ENCODE measurements at regions not wholly inside any gene's neighbourhood (a gene's known extent, or its start where the extent isn't known, plus 50 kb on each side); places are given as distances from the start of the nearest gene placed in this dataset.

DNA sequence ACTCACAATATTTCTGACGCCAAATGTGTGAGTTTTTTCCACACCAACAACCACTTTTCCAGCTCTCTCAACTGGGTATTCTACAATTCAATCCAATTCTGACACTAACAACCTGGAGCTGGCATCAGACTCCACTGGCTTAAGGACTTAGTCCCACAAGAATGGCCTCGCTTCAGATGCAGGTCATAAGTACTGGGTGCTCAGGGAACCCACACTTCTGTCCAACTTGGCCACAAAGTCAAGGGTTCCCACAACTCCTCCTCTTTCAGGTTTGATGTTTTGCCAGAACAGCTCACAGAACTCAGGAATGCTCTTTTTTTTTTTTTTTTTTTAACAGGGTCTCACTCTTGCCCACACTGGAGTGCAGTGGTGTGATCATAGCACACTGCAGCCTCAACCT is 56.1 kb upstream of the TMC5 start:
- Histone ChIP-seq H3K27me3 (ENCODE audit: low read depth) (no peaks in the 10 kb centered on the region), H3K4me3 (no peak overlapping the region), H3K36me3 (replicated peaks) (no peaks in the 10 kb centered on the region), H3K4me1 (no peaks in the 10 kb centered on the region), H3K9me3 (no peaks in the 10 kb centered on the region)
- in situ Hi-C loops (cut with MboI; ENCODE audit: low sequenced_read_pairs): no loop called here
- DNase-seq (ENCODE audit: low spot score in 2 of 2): no peak

DNA sequence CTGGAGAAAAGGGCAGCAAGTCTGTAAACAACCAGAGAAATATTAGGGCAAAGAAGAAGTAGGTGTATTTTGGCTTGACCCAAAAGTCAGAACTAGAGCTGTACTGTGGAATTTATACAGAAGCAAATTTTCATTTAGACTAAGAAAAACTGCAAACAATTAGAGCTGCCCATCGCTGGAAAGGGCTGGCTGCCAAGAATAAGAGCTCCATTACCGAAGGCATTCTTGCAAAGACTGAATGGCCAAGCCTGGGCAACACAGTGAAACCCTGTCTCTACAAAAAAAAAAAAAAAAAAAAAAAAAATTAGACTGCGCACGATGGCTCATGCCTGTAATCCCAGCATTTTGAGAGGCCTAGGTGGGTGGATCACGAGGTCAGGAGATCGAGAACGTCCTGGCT is 53.9 kb upstream of the TMC5 start:
- no peaks in the 10 kb centered on the region for H3K9me3 ChIP-seq
- H3K36me3 ChIP-seq (replicated peaks): no peaks in the 10 kb centered on the region
- H3K4me1 ChIP-seq: no peaks in the 10 kb centered on the region
- no peak overlapping the region for H3K4me3 ChIP-seq
- no peaks in the 10 kb centered on the region for H3K27me3 ChIP-seq (ENCODE audit: low read depth)
- DNase-seq (ENCODE audit: low spot score in 2 of 2): no peak
- in situ Hi-C loops (cut with MboI; ENCODE audit: low sequenced_read_pairs): no loop called here

DNA sequence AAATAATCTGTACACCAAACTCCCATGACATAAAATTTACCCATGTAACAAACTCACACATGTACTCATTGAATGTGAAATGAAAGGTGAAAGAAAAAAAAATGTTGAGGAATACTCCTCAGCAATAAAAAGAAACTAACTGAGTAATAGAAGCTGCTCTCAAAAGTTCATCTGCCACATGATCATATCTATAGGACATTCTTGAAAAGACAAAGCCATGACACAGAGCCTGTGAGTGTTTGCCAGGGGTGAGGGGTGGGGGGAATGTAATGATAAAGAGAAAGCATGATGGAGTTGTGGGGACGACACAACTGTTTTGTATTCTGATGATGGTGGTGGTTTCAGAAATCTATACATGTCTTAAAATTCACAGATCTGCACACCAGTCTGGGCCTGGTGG is 52.2 kb upstream of the TMC5 start:
- Histone ChIP-seq H3K27me3 (ENCODE audit: low read depth) (no peaks in the 10 kb centered on the region), H3K4me3 (no peak overlapping the region), H3K36me3 (replicated peaks) (no peaks in the 10 kb centered on the region), H3K4me1 (no peaks in the 10 kb centered on the region), H3K9me3 (no peaks in the 10 kb centered on the region)
- no peak for DNase-seq (ENCODE audit: low spot score in 2 of 2)
- in situ Hi-C loops (cut with MboI; ENCODE audit: low sequenced_read_pairs): no loop called here

DNA sequence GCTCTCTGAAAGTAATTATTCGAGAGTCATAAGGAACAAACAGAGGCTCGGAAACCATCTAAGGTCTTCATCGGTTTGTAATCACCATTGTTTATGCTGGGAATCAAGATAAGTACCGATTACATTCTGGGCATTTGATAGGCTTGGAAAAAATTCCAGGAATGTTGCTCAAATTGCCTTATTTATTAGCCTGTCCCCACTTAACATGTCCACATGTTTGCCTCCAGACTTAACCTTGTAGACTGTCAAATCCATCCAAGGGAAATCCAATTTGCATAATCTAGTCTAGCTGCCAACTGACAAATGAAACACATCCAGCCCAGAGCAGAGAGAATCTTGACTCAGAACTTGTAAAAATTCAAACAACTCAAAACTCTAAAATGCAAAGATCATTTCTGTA is 51.3 kb upstream of the TMC5 start:
- in situ Hi-C loops (cut with MboI; ENCODE audit: low sequenced_read_pairs): no loop called here
- Histone ChIP-seq H3K36me3 (replicated peaks) (no peaks in the 10 kb centered on the region), H3K4me1 (no peaks in the 10 kb centered on the region), H3K27me3 (ENCODE audit: low read depth) (no peaks in the 10 kb centered on the region), H3K9me3 (no peaks in the 10 kb centered on the region), H3K4me3 (no peak overlapping the region)
- DNase-seq (ENCODE audit: low spot score in 2 of 2): peak in 1 of 2 experiments; percentile 21

DNA sequence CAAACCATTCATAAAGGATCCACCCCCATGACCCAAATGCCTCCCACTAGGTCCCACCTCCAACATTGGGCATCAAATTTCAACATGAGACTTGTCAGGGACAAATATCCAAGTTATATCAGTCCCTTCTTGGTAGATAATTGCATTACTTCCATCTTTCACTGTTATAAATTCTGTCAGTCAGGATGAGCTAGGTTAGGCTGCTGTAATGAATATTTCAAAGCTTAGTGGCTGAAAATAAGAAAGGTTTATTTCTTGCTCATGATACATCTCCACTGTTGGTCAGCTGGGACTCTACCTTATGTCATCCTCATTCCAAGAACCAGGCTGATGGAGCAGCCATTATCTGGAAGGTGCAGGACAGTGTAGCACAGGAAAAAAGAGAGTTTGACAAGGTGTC is 50.3 kb upstream of the TMC5 start:
- Histone ChIP-seq H3K4me1 (no peaks in the 10 kb centered on the region), H3K4me3 (no peak overlapping the region), H3K36me3 (replicated peaks) (no peaks in the 10 kb centered on the region), H3K27me3 (ENCODE audit: low read depth) (no peaks in the 10 kb centered on the region), H3K9me3 (no peaks in the 10 kb centered on the region)
- no peak for DNase-seq (ENCODE audit: low spot score in 2 of 2)
- in situ Hi-C loops (cut with MboI; ENCODE audit: low sequenced_read_pairs): no loop called here
